NB4 (cell line): ENCODE measurements at regions not wholly inside any gene's neighbourhood (a gene's known extent, or its start where the extent isn't known, plus 50 kb on each side); places are given as distances from the start of the nearest gene placed in this dataset.
A peak's percentile ranks its signal among the peaks of the same experiment; 100 is the strongest.

Experiments used
- DNase-seq: peaks from one replicate; pipeline ENCODE4 v3.0.0; 2010; ENCODE audit warnings: low read depth
- H3K4me3 ChIP-seq: one replicate; pipeline ENCODE4 v1.5.1; 2011; ENCODE audit warnings: mild to moderate bottlenecking, low read depth, low read length, moderate library complexity
- CTCF ChIP-seq: IDR thresholded peaks from one replicate; pipeline ENCODE4 v1.5.1; 2012; ENCODE audit warnings: low read depth, low read length
- MAX ChIP-seq: IDR thresholded peaks from 2 replicates; pipeline ENCODE4 v1.6.1; 2011; ENCODE audit warnings: low read depth, low read length
- MYC ChIP-seq: IDR thresholded peaks from 2 replicates; pipeline ENCODE4 v1.6.1; 2011; ENCODE audit warnings: low read depth, low read length
- POLR2A ChIP-seq: IDR thresholded peaks from 2 replicates; pipeline ENCODE4 v1.6.1; 2011; ENCODE audit warnings: mild to moderate bottlenecking; ENCODE audit not compliant: insufficient read length; ENCODE audit errors: extremely low read depth

GRCh38 chr2:59254279-59254678 is 1013.2 kb upstream of the FANCL start:
- no peak for DNase-seq
- no peak overlapping the region for H3K4me3 ChIP-seq
- no peak for TF ChIP-seq MAX
- no peak for TF ChIP-seq POLR2A

GRCh38 chr2:59250307-59250677 is 1009.2 kb upstream of the FANCL start:
- DNase-seq: no peak
- TF ChIP-seq MYC: no peak
- no peak overlapping the region for H3K4me3 ChIP-seq

GRCh38 chr2:59249441-59250306 is 1008.5 kb upstream of the FANCL start:
- no peak for DNase-seq
- TF ChIP-seq POLR2A: no peak
- TF ChIP-seq MAX: no peak
- TF ChIP-seq CTCF: no peak
- TF ChIP-seq MYC: no peak
- no peak overlapping the region for H3K4me3 ChIP-seq

- no peak for TF ChIP-seq POLR2A
- no peak for TF ChIP-seq MYC
- TF ChIP-seq CTCF: no peak
- TF ChIP-seq MAX: no peak
- DNase-seq: no peak
- H3K4me3 ChIP-seq: no peak overlapping the region
Observed at GRCh38 chr2:59239146-59239545, 998.0 kb upstream of the FANCL start.

- TF ChIP-seq POLR2A (no peak), MAX (no peak), CTCF (no peak), MYC (no peak)
- H3K4me3 ChIP-seq: no peak overlapping the region
- DNase-seq: peak; percentile 1
Observed at GRCh38 chr2:59237311-59237710, 996.2 kb upstream of the FANCL start.

GRCh38 chr2:59236723-59237122 is 995.6 kb upstream of the FANCL start:
- peak; percentile 72 for DNase-seq
- TF ChIP-seq MYC (no peak), POLR2A (no peak), CTCF (no peak), MAX (no peak)
- no peak overlapping the region for H3K4me3 ChIP-seq
